ENCODE measurements at regions not wholly inside any gene's neighbourhood (a gene's known extent, or its start where the extent isn't known, plus 50 kb on each side); places are given as distances from the start of the nearest gene placed in this dataset.

GRCh38 chr16:85537795-85538401 is 75.2 kb upstream of the GSE1 start:
- Histone ChIP-seq H3F3A (ENCODE audit: control insufficient read depth, insufficient read depth) (no peaks in the 10 kb centered on the region), H3K36me3 (ENCODE audit: control insufficient read depth, low read length) (no peaks in the 10 kb centered on the region), H3K4me3 (ENCODE audit: low read length) (no peak overlapping the region), H3K9me3 (ENCODE audit: control insufficient read depth, insufficient read depth, low read length) (no peaks in the 10 kb centered on the region), H3K27ac (ENCODE audit: low read depth, low read length) (no peak overlapping the region), H3K4me1 (ENCODE audit: control insufficient read depth, low read length) (no peaks in the 10 kb centered on the region), H4K20me1 (ENCODE audit: control insufficient read depth, insufficient read depth, low read depth, low read length) (no peaks in the 10 kb centered on the region), H3K79me2 (ENCODE audit: control insufficient read depth, low read length) (no peaks in the 10 kb centered on the region), H3K9me2 (replicated peaks; ENCODE audit: control insufficient read depth, low read length) (no peaks in the 10 kb centered on the region), H3K4me2 (ENCODE audit: low read length) (no peak overlapping the region), H3K27me3 (ENCODE audit: control insufficient read depth, low read length) (no peaks in the 10 kb centered on the region)
- TF ChIP-seq EZH2phosphoT487 (IDR thresholded peaks at IDR 0.05; ENCODE audit: borderline replicate concordance, low read length) = no peak
- TF ChIP-seq, protein P1, sequence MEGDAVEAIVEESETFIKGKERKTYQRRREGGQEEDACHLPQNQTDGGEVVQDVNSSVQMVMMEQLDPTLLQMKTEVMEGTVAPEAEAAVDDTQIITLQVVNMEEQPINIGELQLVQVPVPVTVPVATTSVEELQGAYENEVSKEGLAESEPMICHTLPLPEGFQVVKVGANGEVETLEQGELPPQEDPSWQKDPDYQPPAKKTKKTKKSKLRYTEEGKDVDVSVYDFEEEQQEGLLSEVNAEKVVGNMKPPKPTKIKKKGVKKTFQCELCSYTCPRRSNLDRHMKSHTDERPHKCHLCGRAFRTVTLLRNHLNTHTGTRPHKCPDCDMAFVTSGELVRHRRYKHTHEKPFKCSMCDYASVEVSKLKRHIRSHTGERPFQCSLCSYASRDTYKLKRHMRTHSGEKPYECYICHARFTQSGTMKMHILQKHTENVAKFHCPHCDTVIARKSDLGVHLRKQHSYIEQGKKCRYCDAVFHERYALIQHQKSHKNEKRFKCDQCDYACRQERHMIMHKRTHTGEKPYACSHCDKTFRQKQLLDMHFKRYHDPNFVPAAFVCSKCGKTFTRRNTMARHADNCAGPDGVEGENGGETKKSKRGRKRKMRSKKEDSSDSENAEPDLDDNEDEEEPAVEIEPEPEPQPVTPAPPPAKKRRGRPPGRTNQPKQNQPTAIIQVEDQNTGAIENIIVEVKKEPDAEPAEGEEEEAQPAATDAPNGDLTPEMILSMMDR (IDR thresholded peaks at IDR 0.05; ENCODE audit: low read depth, low read length, poor library complexity, severe bottlenecking) = no peak

DNA sequence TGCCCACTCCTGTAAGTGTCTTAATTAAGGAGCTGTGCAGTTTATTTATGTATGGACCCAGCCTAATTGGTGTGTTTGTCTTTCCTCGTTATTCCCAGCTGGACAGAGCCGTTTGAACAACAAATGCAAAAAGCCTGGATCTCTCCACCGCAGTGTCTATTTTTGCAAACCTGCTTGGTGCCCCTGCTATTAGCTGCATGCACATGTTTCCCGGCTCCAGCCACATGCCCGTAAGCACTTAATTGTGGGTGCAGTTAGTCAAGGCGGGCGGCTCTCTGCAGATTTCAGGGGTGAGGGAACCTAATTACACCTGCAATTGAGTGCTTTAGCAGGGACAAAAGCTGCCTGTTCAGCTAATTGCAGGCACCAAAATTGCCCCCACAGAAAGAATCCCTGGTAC is 74.0 kb upstream of the GSE1 start:
- Histone ChIP-seq H3K4me2 (ENCODE audit: low read length) (no peak overlapping the region), H3K9me3 (ENCODE audit: control insufficient read depth, insufficient read depth, low read length) (no peaks in the 10 kb centered on the region), H4K20me1 (ENCODE audit: control insufficient read depth, insufficient read depth, low read depth, low read length) (no peaks in the 10 kb centered on the region), H3K9me2 (replicated peaks; ENCODE audit: control insufficient read depth, low read length) (no peaks in the 10 kb centered on the region), H3K4me3 (ENCODE audit: low read length) (no peak overlapping the region), H3F3A (ENCODE audit: control insufficient read depth, insufficient read depth) (no peaks in the 10 kb centered on the region), H3K36me3 (ENCODE audit: control insufficient read depth, low read length) (no peaks in the 10 kb centered on the region), H3K27me3 (ENCODE audit: control insufficient read depth, low read length) (no peaks in the 10 kb centered on the region), H3K4me1 (ENCODE audit: control insufficient read depth, low read length) (no peaks in the 10 kb centered on the region), H3K27ac (ENCODE audit: low read depth, low read length) (no peak overlapping the region), H3K79me2 (ENCODE audit: control insufficient read depth, low read length) (no peaks in the 10 kb centered on the region)
- TF ChIP-seq, protein P1 (IDR thresholded peaks at IDR 0.05; ENCODE audit: low read depth, low read length, poor library complexity, severe bottlenecking) = no peak
- TF ChIP-seq EZH2phosphoT487 (IDR thresholded peaks at IDR 0.05; ENCODE audit: borderline replicate concordance, low read length) = no peak

GRCh38 chr16:85539629-85540291 is 73.4 kb upstream of the GSE1 start:
- Histone ChIP-seq H3K36me3 (ENCODE audit: control insufficient read depth, low read length) (no peaks in the 10 kb centered on the region), H3K27me3 (ENCODE audit: control insufficient read depth, low read length) (no peaks in the 10 kb centered on the region), H3K79me2 (ENCODE audit: control insufficient read depth, low read length) (no peaks in the 10 kb centered on the region), H4K20me1 (ENCODE audit: control insufficient read depth, insufficient read depth, low read depth, low read length) (no peaks in the 10 kb centered on the region), H3K4me1 (ENCODE audit: control insufficient read depth, low read length) (no peaks in the 10 kb centered on the region), H3K4me2 (ENCODE audit: low read length) (no peak overlapping the region), H3F3A (ENCODE audit: control insufficient read depth, insufficient read depth) (no peaks in the 10 kb centered on the region), H3K4me3 (ENCODE audit: low read length) (no peak overlapping the region), H3K9me3 (ENCODE audit: control insufficient read depth, insufficient read depth, low read length) (no peaks in the 10 kb centered on the region), H3K27ac (ENCODE audit: low read depth, low read length) (no peak overlapping the region), H3K9me2 (replicated peaks; ENCODE audit: control insufficient read depth, low read length) (no peaks in the 10 kb centered on the region)
- TF ChIP-seq, protein P1 (IDR thresholded peaks at IDR 0.05; ENCODE audit: low read depth, low read length, poor library complexity, severe bottlenecking) = no peak
- no peak for TF ChIP-seq EZH2phosphoT487 (IDR thresholded peaks at IDR 0.05; ENCODE audit: borderline replicate concordance, low read length)
